OCI-LY3 (cell line): ENCODE measurements at regions not wholly inside any gene's neighbourhood (a gene's known extent, or its start where the extent isn't known, plus 50 kb on each side); places are given as distances from the start of the nearest gene placed in this dataset.

Source experiments
- H2AFZ ChIP-seq: fragments of 200-600, 300-600 bp; shearing (Covaris generic); 2 replicates; pipeline ENCODE4 v1.6.0; 2014; ENCODE audit warnings: antibody characterized with exemption, low read depth, low read length
- H3K27ac ChIP-seq: fragments of 200-600, 300-600 bp; sonication (generic); 2 replicates; pipeline ENCODE4 v1.5.1; 2014; ENCODE audit warnings: mild to moderate bottlenecking, low read length, moderate library complexity, mixed read lengths
- H3K27me3 ChIP-seq: fragments of 200-600, 300-600 bp; sonication (generic); 2 replicates; pipeline ENCODE4 v1.6.1; 2014; ENCODE audit warnings: low read depth, low read length, mixed read lengths
- H3K36me3 ChIP-seq: fragments of 200-600, 300-600 bp; sonication (generic); replicated peaks from 2 replicates; pipeline ENCODE3; 2014; ENCODE audit warnings: low read depth, low read length, mixed read lengths
- H3K4me1 ChIP-seq: fragments of 300-600, 200-600 bp; sonication (generic); 2 replicates; pipeline ENCODE4 v1.6.1; 2014; ENCODE audit warnings: low read length, mixed read lengths
- H3K4me2 ChIP-seq: fragments of 200-600, 300-600 bp; sonication (generic); 2 replicates; pipeline ENCODE4 v1.6.1; 2014; ENCODE audit warnings: low read length, mixed read lengths
- H3K4me3 ChIP-seq: fragments of 300-600, 200-600 bp; sonication (generic); 2 replicates; pipeline ENCODE4 v1.5.1; 2014; ENCODE audit warnings: antibody characterized with exemption, mild to moderate bottlenecking, low read length, moderate library complexity
- H3K79me2 ChIP-seq: fragments of 300-600, 200-600 bp; shearing (Covaris generic); 2 replicates; pipeline ENCODE4 v1.6.1; 2014; ENCODE audit warnings: mild to moderate bottlenecking, low read length, mixed read lengths
- H3K9ac ChIP-seq: fragments of 300-600, 200-600 bp; shearing (Covaris generic); 2 replicates; pipeline ENCODE4 v1.6.0; 2014; ENCODE audit warnings: mild to moderate bottlenecking, low read length, moderate library complexity
- H3K9me3 ChIP-seq: fragments of 200-600, 300-600 bp; shearing (Covaris generic); 2 replicates; pipeline ENCODE4 v1.6.1; 2014; ENCODE audit warnings: low read length, mixed read lengths; ENCODE audit not compliant: insufficient read depth
- H4K20me1 ChIP-seq: fragments of 200-600, 300-600 bp; sonication (generic); 2 replicates; pipeline ENCODE4 v1.6.1; 2016; ENCODE audit warnings: low read length, mixed read lengths; ENCODE audit not compliant: insufficient read depth
- EZH2phosphoT487 ChIP-seq: fragments of 200-600 bp; shearing (Covaris generic); IDR thresholded peaks from 2 replicates; pipeline ENCODE4 v1.6.1; 2018; ENCODE audit warnings: antibody characterized with exemption, mixed run types, low read depth
- TF ChIP-seq, protein P1 (sequence below): fragments of 200-600, 300-600 bp; sonication (generic); IDR thresholded peaks from 2 replicates; pipeline ENCODE4 v1.5.1; 2014; ENCODE audit warnings: antibody characterized with exemption, low read length, low read depth

GRCh38 chr3:147758771-147759170, 349.6 kb downstream of the ZIC1 start:
- no peak for TF ChIP-seq EZH2phosphoT487
- TF ChIP-seq, protein P1, sequence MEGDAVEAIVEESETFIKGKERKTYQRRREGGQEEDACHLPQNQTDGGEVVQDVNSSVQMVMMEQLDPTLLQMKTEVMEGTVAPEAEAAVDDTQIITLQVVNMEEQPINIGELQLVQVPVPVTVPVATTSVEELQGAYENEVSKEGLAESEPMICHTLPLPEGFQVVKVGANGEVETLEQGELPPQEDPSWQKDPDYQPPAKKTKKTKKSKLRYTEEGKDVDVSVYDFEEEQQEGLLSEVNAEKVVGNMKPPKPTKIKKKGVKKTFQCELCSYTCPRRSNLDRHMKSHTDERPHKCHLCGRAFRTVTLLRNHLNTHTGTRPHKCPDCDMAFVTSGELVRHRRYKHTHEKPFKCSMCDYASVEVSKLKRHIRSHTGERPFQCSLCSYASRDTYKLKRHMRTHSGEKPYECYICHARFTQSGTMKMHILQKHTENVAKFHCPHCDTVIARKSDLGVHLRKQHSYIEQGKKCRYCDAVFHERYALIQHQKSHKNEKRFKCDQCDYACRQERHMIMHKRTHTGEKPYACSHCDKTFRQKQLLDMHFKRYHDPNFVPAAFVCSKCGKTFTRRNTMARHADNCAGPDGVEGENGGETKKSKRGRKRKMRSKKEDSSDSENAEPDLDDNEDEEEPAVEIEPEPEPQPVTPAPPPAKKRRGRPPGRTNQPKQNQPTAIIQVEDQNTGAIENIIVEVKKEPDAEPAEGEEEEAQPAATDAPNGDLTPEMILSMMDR = no peak
- H3K4me2 ChIP-seq = no peak overlapping the region

DNA sequence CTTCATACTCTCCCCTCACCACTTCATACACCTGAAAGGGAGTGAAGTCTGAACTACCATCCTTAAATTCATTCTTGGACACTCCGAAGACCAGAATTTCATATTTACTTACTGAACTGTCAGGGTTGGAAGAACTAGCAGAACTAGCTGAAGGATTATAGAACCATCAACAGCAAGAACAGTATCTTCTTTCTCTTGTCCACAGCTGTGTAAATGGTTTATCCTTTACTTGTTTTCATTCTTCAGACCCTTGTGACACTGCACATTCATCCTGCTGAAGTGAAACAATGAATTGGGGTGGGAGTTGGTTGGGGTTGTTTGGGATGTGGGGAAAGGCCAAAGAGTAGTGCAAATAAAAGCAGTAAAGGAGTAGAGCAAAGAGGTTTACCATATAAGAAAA, 350.9 kb downstream of the ZIC1 start:
- Histone ChIP-seq H3K9ac (no peak overlapping the region), H3K36me3 (no peaks in the 10 kb centered on the region), H3K4me1 (no peaks in the 10 kb centered on the region), H3K4me3 (no peak overlapping the region), H3K27me3 (no peaks in the 10 kb centered on the region), H4K20me1 (no peaks in the 10 kb centered on the region), H3K9me3 (no peaks in the 10 kb centered on the region), H2AFZ (no peak overlapping the region), H3K4me2 (no peak overlapping the region), H3K79me2 (no peaks in the 10 kb centered on the region), H3K27ac (no peak overlapping the region)
- no peak for TF ChIP-seq EZH2phosphoT487
- TF ChIP-seq, protein P1 = no peak

More at GRCh38 chr3:147758771-147759170, 349.6 kb downstream of the ZIC1 start:
- Histone ChIP-seq H3K4me3 (no peak overlapping the region), H3K9ac (no peak overlapping the region), H3K27me3 (no peaks in the 10 kb centered on the region), H2AFZ (no peak overlapping the region), H3K9me3 (no peaks in the 10 kb centered on the region), H4K20me1 (no peaks in the 10 kb centered on the region), H3K27ac (no peak overlapping the region), H3K79me2 (no peaks in the 10 kb centered on the region), H3K4me1 (no peaks in the 10 kb centered on the region), H3K36me3 (no peaks in the 10 kb centered on the region)

DNA sequence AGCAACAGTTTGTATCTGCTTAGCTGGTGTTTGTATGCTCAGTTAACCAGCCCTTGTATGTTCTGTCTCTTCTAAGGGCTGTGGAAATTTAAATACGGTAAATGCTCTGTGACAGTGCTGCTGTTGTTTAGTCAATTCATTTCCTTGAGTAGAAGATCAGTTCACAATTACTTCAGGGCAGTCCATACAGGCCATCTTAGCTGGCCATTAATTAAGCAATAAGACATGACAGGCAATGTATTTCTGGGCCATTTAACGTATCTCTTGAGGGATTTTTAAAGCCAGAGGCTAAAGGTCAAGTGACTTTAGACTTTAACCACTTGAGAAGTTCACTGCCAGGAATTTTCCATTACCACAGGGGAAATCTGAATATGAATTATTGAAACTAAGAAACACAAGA, 351.8 kb downstream of the ZIC1 start:
- Histone ChIP-seq H3K9ac (no peak overlapping the region), H3K79me2 (no peaks in the 10 kb centered on the region), H3K27ac (no peak overlapping the region)

DNA sequence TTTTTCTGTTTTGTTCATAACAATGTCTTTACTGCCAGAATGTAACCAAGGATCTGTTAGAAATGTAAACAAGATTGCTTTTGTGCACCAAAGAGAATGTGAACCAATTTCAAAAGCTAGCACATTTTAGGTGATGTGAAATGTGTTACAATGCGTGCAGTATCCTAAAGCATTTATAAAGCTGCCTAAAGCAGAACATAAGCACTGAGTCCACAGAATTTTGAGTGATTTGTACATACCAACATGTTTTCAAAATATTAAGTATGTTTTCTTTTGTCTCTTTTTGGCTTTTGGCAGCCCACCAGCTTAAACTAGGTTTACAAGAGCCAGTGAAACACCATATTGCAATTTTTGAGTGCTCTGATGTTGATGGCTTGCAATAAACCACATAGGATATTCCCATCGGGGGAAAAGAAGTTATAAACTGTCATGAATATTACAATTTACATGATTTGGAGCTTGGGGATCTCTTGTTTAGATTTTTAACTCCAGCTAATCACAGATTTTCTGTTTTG, 364.0 kb downstream of the ZIC1 start:
- TF ChIP-seq EZH2phosphoT487 = no peak
- TF ChIP-seq, protein P1 = no peak
- Histone ChIP-seq H3K4me2 (no peak overlapping the region), H3K79me2 (no peaks in the 10 kb centered on the region), H4K20me1 (no peaks in the 10 kb centered on the region), H3K27me3 (no peaks in the 10 kb centered on the region), H3K27ac (no peak overlapping the region), H2AFZ (no peak overlapping the region), H3K4me1 (peaks cover 4% of the 10 kb centered on the region; the same call in 1 of the 2 replicates), H3K36me3 (no peaks in the 10 kb centered on the region), H3K9ac (no peak overlapping the region), H3K4me3 (no peak overlapping the region), H3K9me3 (no peaks in the 10 kb centered on the region)

More for the DNA sequence above, 351.8 kb downstream of the ZIC1 start:
- Histone ChIP-seq H3K4me2 (no peak overlapping the region), H3K27me3 (no peaks in the 10 kb centered on the region), H2AFZ (no peak overlapping the region), H3K4me3 (no peak overlapping the region), H3K36me3 (no peaks in the 10 kb centered on the region), H3K9me3 (no peaks in the 10 kb centered on the region), H3K4me1 (no peaks in the 10 kb centered on the region), H4K20me1 (no peaks in the 10 kb centered on the region)
- TF ChIP-seq, protein P1 = no peak
- no peak for TF ChIP-seq EZH2phosphoT487
